Keratinocyte (primary cell): ENCODE measurements at regions not wholly inside any gene's neighbourhood (a gene's known extent, or its start where the extent isn't known, plus 50 kb on each side); places are given as distances from the start of the nearest gene placed in this dataset.

Experiments used
- DNase-seq: peaks from one replicate; pipeline ENCODE4 v3.0.0-alpha.2; 2011; ENCODE audit warnings: low read depth, missing footprints, low spot score
- FAIRE-seq: peaks from 2 replicates; lab custom pipeline; 2011; peaks lifted over from hg19 to GRCh38; lab: Jason Lieb, UNC
- H2AFZ ChIP-seq: 2 replicates; pipeline ENCODE4 v1.6.0; 2012; ENCODE audit warnings: low read length, control low read depth, inconsistent platforms; ENCODE audit not compliant: control insufficient read depth
- H3K27ac ChIP-seq: 2 replicates; pipeline ENCODE4 v1.5.1; 2011; ENCODE audit warnings: low read length; ENCODE audit not compliant: control insufficient read depth, insufficient read depth
- H3K27me3 ChIP-seq: 3 replicates; pipeline ENCODE4 v1.6.0; 2011; ENCODE audit warnings: low read length; ENCODE audit not compliant: control insufficient read depth, insufficient read depth; ENCODE audit errors: extremely low read depth
- H3K36me3 ChIP-seq, 2 experiments: 2 replicates in 1 of 2; 3 replicates in 1 of 2; pipeline ENCODE4 v1.5.1; 2011; ENCODE audit warnings: low read length in 2 of 2, mild to moderate bottlenecking in 1 of 2; ENCODE audit not compliant: control insufficient read depth in 2 of 2, insufficient read depth in 2 of 2; ENCODE audit errors: extremely low read depth in 1 of 2
- H3K4me1 ChIP-seq: 3 replicates; pipeline ENCODE4 v1.5.1; 2011; ENCODE audit warnings: low read length; ENCODE audit not compliant: control insufficient read depth, insufficient read depth; ENCODE audit errors: extremely low read depth
- H3K4me2 ChIP-seq: 3 replicates; pipeline ENCODE4 v1.6.0; 2011; ENCODE audit warnings: low read depth, low read length; ENCODE audit not compliant: control insufficient read depth, insufficient read depth; ENCODE audit errors: extremely low read depth
- H3K4me3 ChIP-seq, 3 experiments: fragments of 200-600 bp in 1 of 3; sonication (generic) in 1 of 3; 2 replicates in 2 of 3; 3 replicates in 1 of 3; pipeline ENCODE4 v1.5.1; 2011 to 2016; ENCODE audit warnings: low read length in 3 of 3, mild to moderate bottlenecking in 3 of 3, control low read depth in 2 of 3, inconsistent platforms in 1 of 3, low read depth in 1 of 3, mixed read lengths in 1 of 3, mixed run types in 1 of 3, moderate library complexity in 1 of 3; ENCODE audit not compliant: control insufficient read depth in 2 of 3, insufficient read depth in 2 of 3; ENCODE audit errors: extremely low read depth in 1 of 3
- H3K79me2 ChIP-seq: 2 replicates; pipeline ENCODE4 v1.6.0; 2012; ENCODE audit warnings: low read length; ENCODE audit not compliant: control insufficient read depth, insufficient read depth
- H3K9ac ChIP-seq: 3 replicates; pipeline ENCODE4 v1.6.0; 2011; ENCODE audit warnings: low read length; ENCODE audit not compliant: control insufficient read depth, insufficient read depth; ENCODE audit errors: extremely low read depth
- H3K9me1 ChIP-seq: 3 replicates; pipeline ENCODE4 v1.6.0; 2011; ENCODE audit warnings: low read length; ENCODE audit not compliant: control insufficient read depth, insufficient read depth; ENCODE audit errors: extremely low read depth
- H3K9me3 ChIP-seq: 2 replicates; pipeline ENCODE4 v1.5.1; 2012; ENCODE audit warnings: low read depth, low read length; ENCODE audit not compliant: control insufficient read depth
- H4K20me1 ChIP-seq: 3 replicates; pipeline ENCODE4 v1.6.0; 2011; ENCODE audit warnings: low read length; ENCODE audit not compliant: control insufficient read depth, insufficient read depth; ENCODE audit errors: extremely low read depth
- CTCF ChIP-seq, 3 experiments: IDR thresholded peaks in 1 of 3; conservative IDR thresholded peaks in 1 of 3; optimal IDR thresholded peaks in 1 of 3; 2 replicates in 2 of 3; 3 replicates in 1 of 3; pipeline versions ENCODE3 to v1.5.1; 2011; ENCODE audit warnings: low read length in 3 of 3, mild to moderate bottlenecking in 3 of 3, moderate library complexity in 2 of 3, control low read depth in 1 of 3, inconsistent platforms in 1 of 3; ENCODE audit not compliant: insufficient read depth in 2 of 3; ENCODE audit errors: extremely low read depth in 1 of 3
- EZH2 ChIP-seq: IDR thresholded peaks from one replicate; pipeline ENCODE4 v1.6.1; 2012; ENCODE audit warnings: inconsistent platforms, mild to moderate bottlenecking, low read length, moderate library complexity
- dilution Hi-C: fragments of 300-500 bp; cut with MboI; formaldehyde crosslinking; loops from one replicate; pipeline ENCODE4 v1.7.0; 2020; ENCODE audit warnings: low sequenced_read_pairs; ENCODE audit not compliant: extremely low pct_ligation_motif_present

GRCh38 chr1:87853576-87854351, 525.1 kb downstream of the LMO4 start:
- dilution Hi-C loops, result no loop called here
- H3K27ac ChIP-seq, result no peak overlapping the region
- H3K9me1 ChIP-seq, result no peaks in the 10 kb centered on the region
- no peak overlapping the region for H3K4me2 ChIP-seq
- no peaks in the 10 kb centered on the region for H3K27me3 ChIP-seq
- no peak overlapping the region for H2AFZ ChIP-seq
- no peaks in the 10 kb centered on the region for H3K9me3 ChIP-seq
- FAIRE-seq (no peak), DNase-seq (no peak)
- no peaks in the 10 kb centered on the region for H3K36me3 ChIP-seq
- no peak overlapping the region for H3K4me3 ChIP-seq
- H3K4me1 ChIP-seq, result no peaks in the 10 kb centered on the region
- TF ChIP-seq EZH2, result no peak
- no peak for TF ChIP-seq CTCF (optimal IDR thresholded peaks at IDR 0.05 in 1 of 3, IDR thresholded peaks at IDR 0.05 in 1 of 3, conservative IDR thresholded peaks at IDR 0.05 in 1 of 3; ENCODE audit: extremely low read depth in 1 of 3, insufficient read depth in 2 of 3, low read length in 3 of 3)
- no peaks in the 10 kb centered on the region for H3K79me2 ChIP-seq
- H3K9ac ChIP-seq, result no peak overlapping the region
- no peaks in the 10 kb centered on the region for H4K20me1 ChIP-seq

- Histone ChIP-seq H3K27me3 (no peaks in the 10 kb centered on the region), H4K20me1 (no peaks in the 10 kb centered on the region), H3K4me1 (no peaks in the 10 kb centered on the region), H3K27ac (no peak overlapping the region), H3K36me3 (no peaks in the 10 kb centered on the region), H3K9me3 (no peaks in the 10 kb centered on the region), H3K9me1 (no peaks in the 10 kb centered on the region), H3K9ac (no peak overlapping the region), H2AFZ (no peak overlapping the region), H3K79me2 (no peaks in the 10 kb centered on the region), H3K4me2 (no peak overlapping the region), H3K4me3 (no peak overlapping the region)
- no peak for DNase-seq
- dilution Hi-C loops, result no loop called here
- no peak for TF ChIP-seq CTCF (optimal IDR thresholded peaks at IDR 0.05 in 1 of 3, IDR thresholded peaks at IDR 0.05 in 1 of 3, conservative IDR thresholded peaks at IDR 0.05 in 1 of 3; ENCODE audit: extremely low read depth in 1 of 3, insufficient read depth in 2 of 3, low read length in 3 of 3)
- TF ChIP-seq EZH2, result no peak
- FAIRE-seq, result no peak
These were observed 534.6 kb downstream of the LMO4 start for GRCh38 chr1:87863317-87863716.
